GM23338 (cell line): ENCODE measurements at regions not wholly inside any gene's neighbourhood (a gene's known extent, or its start where the extent isn't known, plus 50 kb on each side); places are given as distances from the start of the nearest gene placed in this dataset.
"Not testable (repeated sequence)": the region's sequence is repeated elsewhere in the genome, so short reads cannot be mapped to it uniquely, and the experiment has no call there.

ENCODE experiments used
- ATAC-seq: fragments of 200-7000 bp; cut with Tn5 transposase; 3 replicates; pipeline ENCODE4 v1.9.1; 2020
- DNase-seq: peaks from one replicate; pipeline ENCODE4 v3.0.0-alpha.2; 2015; ENCODE audit warnings: low spot score
- H2AFZ ChIP-seq: fragments of 200-600 bp; sonication (generic); 2 replicates; pipeline ENCODE4 v1.8.0; 2016; ENCODE audit warnings: antibody characterized with exemption, mild to moderate bottlenecking, moderate library complexity
- H3F3A ChIP-seq: fragments of 200-600 bp; sonication (generic); replicated peaks from 2 replicates; pipeline ENCODE4 v1.8.0; 2017; ENCODE audit warnings: antibody characterized with exemption, mixed run types, low read depth
- H3K27ac ChIP-seq: fragments of 200-600 bp; sonication (generic); 2 replicates; pipeline ENCODE4 v1.6.1; 2016; ENCODE audit warnings: low read depth
- H3K27me3 ChIP-seq: fragments of 200-600 bp; sonication (generic); 2 replicates; pipeline ENCODE4 v1.8.0; 2016; ENCODE audit warnings: mild to moderate bottlenecking, mixed run types, moderate library complexity; ENCODE audit not compliant: insufficient read depth
- H3K36me3 ChIP-seq: fragments of 200-600 bp; sonication (generic); 2 replicates; pipeline ENCODE4 v1.8.0; 2016; ENCODE audit warnings: mild to moderate bottlenecking; ENCODE audit not compliant: insufficient read depth
- H3K4me1 ChIP-seq: fragments of 200-600 bp; sonication (generic); 2 replicates; pipeline ENCODE4 v1.8.0; 2016; ENCODE audit warnings: mild to moderate bottlenecking, moderate library complexity; ENCODE audit not compliant: insufficient read depth
- H3K4me2 ChIP-seq: fragments of 200-600 bp; sonication (generic); 2 replicates; pipeline ENCODE4 v1.7.1; 2017; ENCODE audit warnings: mixed run types
- H3K4me3 ChIP-seq: fragments of 200-600 bp; sonication (generic); 2 replicates; pipeline ENCODE4 v1.6.1; 2016; ENCODE audit warnings: mixed run types
- H3K79me2 ChIP-seq: fragments of 200-600 bp; sonication (generic); replicated peaks from 2 replicates; pipeline ENCODE4 v1.8.0; 2017; ENCODE audit warnings: mild to moderate bottlenecking; ENCODE audit not compliant: insufficient read depth
- H3K9me2 ChIP-seq: fragments of 200-600 bp; sonication (generic); 2 replicates; pipeline ENCODE4 v1.8.0; 2017; ENCODE audit not compliant: insufficient read depth
- H4K20me1 ChIP-seq: fragments of 200-600 bp; sonication (generic); replicated peaks from 2 replicates; pipeline ENCODE4 v1.8.0; 2017; ENCODE audit warnings: mild to moderate bottlenecking; ENCODE audit not compliant: insufficient read depth
- H3K27ac Mint-ChIP-seq: 2 replicates; pipeline ENCODE4 v1.8.0; 2020; ENCODE audit warnings: inconsistent platforms, mild to moderate bottlenecking, moderate library complexity, mixed read lengths
- H3K27me3 Mint-ChIP-seq: 3 replicates; pipeline ENCODE4 v1.8.0; 2022; ENCODE audit warnings: low read depth, mild to moderate bottlenecking, moderate library complexity, mixed read lengths, inconsistent platforms; ENCODE audit not compliant: insufficient read depth, poor library complexity
- H3K36me3 Mint-ChIP-seq: 3 replicates; pipeline ENCODE4 v1.8.0; 2021; ENCODE audit warnings: low read depth, mild to moderate bottlenecking, inconsistent platforms, moderate library complexity, mixed read lengths
- H3K4me1 Mint-ChIP-seq: 3 replicates; pipeline ENCODE4 v1.8.0; 2020; ENCODE audit warnings: mild to moderate bottlenecking, inconsistent platforms, mixed read lengths
- H3K4me3 Mint-ChIP-seq: 3 replicates; pipeline ENCODE4 v1.8.0; 2021; ENCODE audit warnings: moderate library complexity, mild to moderate bottlenecking, inconsistent platforms, mixed read lengths
- H3K9me3 Mint-ChIP-seq: 3 replicates; pipeline ENCODE4 v1.8.0; 2020; ENCODE audit warnings: moderate library complexity, mild to moderate bottlenecking, inconsistent platforms, mixed read lengths
- CREB1 ChIP-seq: fragments of 250-450 bp; sonication (Bioruptor Pico); IDR thresholded peaks from 2 replicates; pipeline ENCODE4 v1.5.0; 2020; ENCODE audit warnings: low read depth, mild to moderate bottlenecking, moderate library complexity
- CTCF ChIP-seq, 2 experiments: fragments of 200-600 bp in 1 of 2; sonication (generic) in 1 of 2; conservative IDR thresholded peaks; 2 replicates each; pipeline versions ENCODE4 v1.5.1 to v1.6.1; 2016 to 2017; ENCODE audit warnings: antibody characterized with exemption in 2 of 2, low read depth in 2 of 2, mild to moderate bottlenecking in 2 of 2, moderate library complexity in 1 of 2
- EZH2 ChIP-seq: fragments of 200-600 bp; sonication (generic); IDR thresholded peaks from one replicate; pipeline ENCODE4 v1.8.0; 2017; ENCODE audit warnings: antibody characterized with exemption, mild to moderate bottlenecking, low read depth; ENCODE audit not compliant: unreplicated experiment
- EZH2phosphoT487 ChIP-seq: fragments of 200-600 bp; sonication (generic); IDR thresholded peaks from one replicate; pipeline ENCODE4 v1.8.1; 2018; ENCODE audit warnings: antibody characterized with exemption; ENCODE audit not compliant: unreplicated experiment
- NANOG ChIP-seq: IDR thresholded peaks from 2 replicates; pipeline ENCODE4 v1.6.1; 2016; ENCODE audit warnings: antibody characterized with exemption, borderline replicate concordance
- REST ChIP-seq: IDR thresholded peaks from one replicate; pipeline ENCODE4 v1.6.1; 2018; ENCODE audit warnings: antibody characterized with exemption; ENCODE audit not compliant: unreplicated experiment
- STAT1 ChIP-seq: IDR thresholded peaks from one replicate; pipeline ENCODE4 v1.6.1; 2016; ENCODE audit warnings: antibody characterized with exemption; ENCODE audit not compliant: unreplicated experiment
- ZNF114 ChIP-seq: fragments of 250-450 bp; sonication (Bioruptor Pico); IDR thresholded peaks from 2 replicates; pipeline ENCODE4 v1.5.0; 2020; ENCODE audit warnings: mild to moderate bottlenecking, moderate library complexity

GRCh38 chr10:3372281-3372680, 199.7 kb upstream of the PITRM1 start (continued):
- TF ChIP-seq STAT1 (no peak), EZH2phosphoT487 (no peak)

GRCh38 chr10:3371624-3372023, 199.0 kb upstream of the PITRM1 start:
- H3K9me3 Mint-ChIP-seq, H3K4me3 ChIP-seq, H3K27me3 ChIP-seq, H3K4me1 ChIP-seq, ATAC-seq, H3K27me3 Mint-ChIP-seq, H3K9me2 ChIP-seq, H3K4me2 ChIP-seq, H3K27ac Mint-ChIP-seq, H3K36me3 ChIP-seq, H3K36me3 Mint-ChIP-seq, H3K79me2 ChIP-seq, H3F3A ChIP-seq, H3K4me3 Mint-ChIP-seq, H2AFZ ChIP-seq, DNase-seq, H3K4me1 Mint-ChIP-seq, H4K20me1 ChIP-seq, H3K27ac ChIP-seq: not testable (repeated sequence)

GRCh38 chr10:3366735-3367405, 194.3 kb upstream of the PITRM1 start:
- Mint-ChIP-seq H3K4me1 (no peaks in the 10 kb centered on the region), H3K27ac (no peak overlapping the region; the same call in 1 of the 2 replicates), H3K4me3 (no peak overlapping the region), H3K27me3 (peaks cover 1% of the 10 kb centered on the region), H3K9me3 (peaks cover 21% of the 10 kb centered on the region), H3K36me3 (peaks cover 11% of the 10 kb centered on the region; the same call in 1 of the 3 replicates)
- no peaks in the 10 kb centered on the region for H3F3A ChIP-seq
- H3K79me2 ChIP-seq = no peaks in the 10 kb centered on the region
- H3K9me2 ChIP-seq = no peaks in the 10 kb centered on the region
- no peaks in the 10 kb centered on the region for H4K20me1 ChIP-seq
- H3K4me3 ChIP-seq = no peak overlapping the region
- ATAC-seq = no peak
- no peak overlapping the region for H3K27ac ChIP-seq
- no peak for DNase-seq
- no peak overlapping the region for H3K4me2 ChIP-seq
- H2AFZ ChIP-seq = no peak overlapping the region
- no peaks in the 10 kb centered on the region for H3K36me3 ChIP-seq
- no peaks in the 10 kb centered on the region for H3K27me3 ChIP-seq
- H3K4me1 ChIP-seq = no peaks in the 10 kb centered on the region
- TF ChIP-seq STAT1 = no peak
- no peak for TF ChIP-seq CTCF (conservative IDR thresholded peaks at IDR 0.05; ENCODE audit: low read depth in 2 of 2)
- TF ChIP-seq CREB1 = no peak
- no peak for TF ChIP-seq NANOG
- TF ChIP-seq EZH2 = no peak
- no peak for TF ChIP-seq ZNF114 (CRISPR knock-in tag)
- no peak for TF ChIP-seq REST
